MV-4-11 (cell line): ENCODE measurements at regions not wholly inside any gene's neighbourhood (a gene's known extent, or its start where the extent isn't known, plus 50 kb on each side); places are given as distances from the start of the nearest gene placed in this dataset.
A peak's percentile ranks its signal among the peaks of the same experiment; 100 is the strongest.
"Not testable (repeated sequence)": the region's sequence is repeated elsewhere in the genome, so short reads cannot be mapped to it uniquely, and the experiment has no call there.

Source experiments
- DNase-seq: peaks from one replicate; lab custom pipeline; 2025; lab: John Stamatoyannopoulos, UW

GRCh38 chr13:110044551-110045111 is 258.2 kb upstream of the IRS2 start:
- DNase-seq: no peak

- no peak for DNase-seq
Observed at GRCh38 chr13:110042253-110042950, 256.0 kb upstream of the IRS2 start.

GRCh38 chr13:110041638-110042037 is 255.3 kb upstream of the IRS2 start:
- DNase-seq: not testable (repeated sequence)

GRCh38 chr13:110037925-110038573 is 251.7 kb upstream of the IRS2 start:
- peak; percentile 54 for DNase-seq

GRCh38 chr13:110036060-110036459 is 249.7 kb upstream of the IRS2 start:
- no peak for DNase-seq

GRCh38 chr13:110034031-110034549 is 247.7 kb upstream of the IRS2 start:
- DNase-seq: no peak

- DNase-seq: no peak
Observed at GRCh38 chr13:110032969-110033368, 246.6 kb upstream of the IRS2 start.

GRCh38 chr13:110030394-110030928 is 244.1 kb upstream of the IRS2 start:
- no peak for DNase-seq

- DNase-seq: no peak
Observed at GRCh38 chr13:110028838-110029621, 242.6 kb upstream of the IRS2 start.

- DNase-seq: no peak
Observed at GRCh38 chr13:110028311-110028710, 241.9 kb upstream of the IRS2 start.

- no peak for DNase-seq
Observed at GRCh38 chr13:110027470-110028240, 241.3 kb upstream of the IRS2 start.

- DNase-seq: no peak
Observed at GRCh38 chr13:110024645-110024980, 238.2 kb upstream of the IRS2 start.

- no peak for DNase-seq
Observed at GRCh38 chr13:110023729-110024644, 237.6 kb upstream of the IRS2 start.

GRCh38 chr13:110018009-110018408 is 231.6 kb upstream of the IRS2 start:
- DNase-seq: no peak

GRCh38 chr13:110017379-110017778 is 231.0 kb upstream of the IRS2 start:
- DNase-seq: no peak

GRCh38 chr13:110015253-110015652 is 228.9 kb upstream of the IRS2 start:
- DNase-seq: no peak

- no peak for DNase-seq
Observed at GRCh38 chr13:110014719-110015118, 228.3 kb upstream of the IRS2 start.

- DNase-seq: no peak
Observed at GRCh38 chr13:110012102-110012739, 225.8 kb upstream of the IRS2 start.

GRCh38 chr13:110010404-110011138 is 224.2 kb upstream of the IRS2 start:
- DNase-seq: no peak
